Fibroblast of lung (primary cell): ENCODE measurements at regions not wholly inside any gene's neighbourhood (a gene's known extent, or its start where the extent isn't known, plus 50 kb on each side); places are given as distances from the start of the nearest gene placed in this dataset.

Experiments used
- EZH2 ChIP-seq: IDR thresholded peaks from 2 replicates; pipeline ENCODE4 v1.5.1; 2012; ENCODE audit warnings: low read length, control low read depth, mild to moderate bottlenecking; ENCODE audit errors: missing control alignments
- TF ChIP-seq, protein P1 (sequence below), 2 donors: IDR thresholded peaks in 1 of 2; conservative IDR thresholded peaks in 1 of 2; 1 replicate in 1 of 2; 2 replicates in 1 of 2; pipeline ENCODE4 v1.5.1; 2011 to 2012; ENCODE audit warnings: low read length in 2 of 2, control low read depth in 1 of 2, inconsistent platforms in 1 of 2, low read depth in 1 of 2, mild to moderate bottlenecking in 1 of 2

DNA sequence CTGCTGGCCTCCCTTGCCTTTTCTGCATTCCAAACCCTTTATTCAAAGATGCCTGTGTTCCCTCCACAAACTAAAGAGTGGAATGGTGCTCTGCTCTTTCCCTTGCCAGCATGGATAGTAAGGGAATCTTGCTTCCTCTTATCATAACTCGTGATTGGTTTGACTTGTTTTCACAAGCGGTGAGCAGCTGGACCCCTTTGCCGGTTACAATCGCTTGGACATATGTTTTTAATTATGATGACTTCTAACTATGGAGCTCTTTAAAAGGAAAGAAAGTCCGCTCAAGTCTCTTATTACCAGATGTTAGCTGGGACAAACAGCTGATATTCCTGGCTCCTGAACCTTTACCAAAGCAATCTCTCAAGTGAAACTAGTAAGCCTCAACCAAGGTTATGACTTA lies 1094.7 kb downstream of the UQCRFS1 start:
- TF ChIP-seq, protein P1, sequence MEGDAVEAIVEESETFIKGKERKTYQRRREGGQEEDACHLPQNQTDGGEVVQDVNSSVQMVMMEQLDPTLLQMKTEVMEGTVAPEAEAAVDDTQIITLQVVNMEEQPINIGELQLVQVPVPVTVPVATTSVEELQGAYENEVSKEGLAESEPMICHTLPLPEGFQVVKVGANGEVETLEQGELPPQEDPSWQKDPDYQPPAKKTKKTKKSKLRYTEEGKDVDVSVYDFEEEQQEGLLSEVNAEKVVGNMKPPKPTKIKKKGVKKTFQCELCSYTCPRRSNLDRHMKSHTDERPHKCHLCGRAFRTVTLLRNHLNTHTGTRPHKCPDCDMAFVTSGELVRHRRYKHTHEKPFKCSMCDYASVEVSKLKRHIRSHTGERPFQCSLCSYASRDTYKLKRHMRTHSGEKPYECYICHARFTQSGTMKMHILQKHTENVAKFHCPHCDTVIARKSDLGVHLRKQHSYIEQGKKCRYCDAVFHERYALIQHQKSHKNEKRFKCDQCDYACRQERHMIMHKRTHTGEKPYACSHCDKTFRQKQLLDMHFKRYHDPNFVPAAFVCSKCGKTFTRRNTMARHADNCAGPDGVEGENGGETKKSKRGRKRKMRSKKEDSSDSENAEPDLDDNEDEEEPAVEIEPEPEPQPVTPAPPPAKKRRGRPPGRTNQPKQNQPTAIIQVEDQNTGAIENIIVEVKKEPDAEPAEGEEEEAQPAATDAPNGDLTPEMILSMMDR (conservative IDR thresholded peaks at IDR 0.05 in 1 of 2, IDR thresholded peaks at IDR 0.05 in 1 of 2; ENCODE audit: low read depth in 1 of 2, low read length in 2 of 2) = no peak
- no peak for TF ChIP-seq EZH2
